ENCODE measurements at regions not wholly inside any gene's neighbourhood (a gene's known extent, or its start where the extent isn't known, plus 50 kb on each side); places are given as distances from the start of the nearest gene placed in this dataset.

DNA sequence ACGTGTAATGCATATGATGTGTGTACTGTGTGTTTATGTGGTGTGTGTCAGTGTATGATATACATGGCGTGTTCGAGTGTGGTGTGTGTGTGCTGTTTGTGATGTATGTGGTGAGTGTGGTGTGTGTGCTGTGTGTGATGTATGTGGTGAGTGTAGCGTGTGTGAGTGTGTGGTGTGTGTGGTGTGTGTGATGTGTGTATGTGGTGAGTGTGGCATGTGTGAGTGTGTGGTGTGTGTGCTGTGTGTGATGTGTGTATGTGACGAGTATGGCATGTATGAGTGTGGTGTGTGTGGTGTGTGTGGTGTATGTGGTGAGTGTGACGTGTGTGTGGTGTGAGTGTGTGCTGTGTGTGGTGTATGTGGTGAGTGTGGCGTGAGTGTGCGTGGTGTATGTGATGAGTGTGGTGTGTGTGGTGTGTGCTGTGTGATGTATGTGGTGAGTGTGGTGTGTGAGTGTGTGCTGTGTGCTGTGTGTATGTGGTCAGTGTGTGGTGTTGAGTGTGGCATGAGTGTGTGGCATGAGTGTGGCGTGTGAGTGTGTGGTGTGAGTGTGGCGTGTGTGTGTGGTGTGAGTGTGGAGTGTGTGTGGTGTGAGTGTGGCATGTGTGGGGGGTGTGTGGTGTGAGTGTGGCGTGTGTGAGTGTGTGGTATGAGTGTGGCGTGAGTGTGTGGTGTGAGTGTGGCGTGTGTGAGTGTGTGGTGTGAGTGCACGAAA lies 56.8 kb upstream of the CKS2 start:
- FAIRE-seq: peak; percentile 95
- TF ChIP-seq JUND (IDR thresholded peaks at IDR 0.05; ENCODE audit: low read length) (no peak), BCL11A (IDR thresholded peaks at IDR 0.05; ENCODE audit: low read depth in 2 of 2, low read length in 2 of 2) (no peak), FOSL1 (IDR thresholded peaks at IDR 0.05; ENCODE audit: insufficient read depth, low read depth, low read length) (no peak), HDAC6 (IDR thresholded peaks at IDR 0.05; ENCODE audit: low read depth, low read length) (no peak), CBX8 (IDR thresholded peaks at IDR 0.05; ENCODE audit: borderline replicate concordance, low read depth, low read length) (no peak), POU5F1 (IDR thresholded peaks at IDR 0.05; ENCODE audit: low read depth, low read length) (no peak), BRCA1 (IDR thresholded peaks at IDR 0.05; ENCODE audit: low read depth, low read length) (no peak), RAD21 (IDR thresholded peaks at IDR 0.05 in 1 of 2, conservative IDR thresholded peaks at IDR 0.05 in 1 of 2; ENCODE audit: low read depth in 2 of 2, low read length in 2 of 2) (no peak)
- TF ChIP-seq, protein P1, sequence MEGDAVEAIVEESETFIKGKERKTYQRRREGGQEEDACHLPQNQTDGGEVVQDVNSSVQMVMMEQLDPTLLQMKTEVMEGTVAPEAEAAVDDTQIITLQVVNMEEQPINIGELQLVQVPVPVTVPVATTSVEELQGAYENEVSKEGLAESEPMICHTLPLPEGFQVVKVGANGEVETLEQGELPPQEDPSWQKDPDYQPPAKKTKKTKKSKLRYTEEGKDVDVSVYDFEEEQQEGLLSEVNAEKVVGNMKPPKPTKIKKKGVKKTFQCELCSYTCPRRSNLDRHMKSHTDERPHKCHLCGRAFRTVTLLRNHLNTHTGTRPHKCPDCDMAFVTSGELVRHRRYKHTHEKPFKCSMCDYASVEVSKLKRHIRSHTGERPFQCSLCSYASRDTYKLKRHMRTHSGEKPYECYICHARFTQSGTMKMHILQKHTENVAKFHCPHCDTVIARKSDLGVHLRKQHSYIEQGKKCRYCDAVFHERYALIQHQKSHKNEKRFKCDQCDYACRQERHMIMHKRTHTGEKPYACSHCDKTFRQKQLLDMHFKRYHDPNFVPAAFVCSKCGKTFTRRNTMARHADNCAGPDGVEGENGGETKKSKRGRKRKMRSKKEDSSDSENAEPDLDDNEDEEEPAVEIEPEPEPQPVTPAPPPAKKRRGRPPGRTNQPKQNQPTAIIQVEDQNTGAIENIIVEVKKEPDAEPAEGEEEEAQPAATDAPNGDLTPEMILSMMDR (IDR thresholded peaks at IDR 0.05; ENCODE audit: control extremely low read depth in 1 of 3, insufficient read depth in 1 of 3, low read depth in 1 of 3, low read length in 3 of 3): no peak

More for the DNA sequence above, 56.8 kb upstream of the CKS2 start:
- Histone ChIP-seq H3K4ac (replicated peaks; ENCODE audit: insufficient read length, low read depth, low read length) (peak overlapping the region; percentile 80), H4K5ac (ENCODE audit: insufficient read length, low read depth, low read length) (no peak overlapping the region), H3K4me2 (ENCODE audit: insufficient read depth in 1 of 2, low read depth in 2 of 2, low read length in 2 of 2) (no peak overlapping the region), H3K4me3 (ENCODE audit: extremely low read depth in 1 of 4, insufficient read depth in 2 of 4, low read depth in 3 of 4, low read length in 4 of 4) (no peak overlapping the region), H3K79me2 (ENCODE audit: control insufficient read depth in 1 of 2, insufficient read depth in 2 of 2, low read length in 2 of 2) (no peaks in the 10 kb centered on the region), H3K27ac (ENCODE audit: low read depth, low read length) (no peak overlapping the region), H3K79me1 (ENCODE audit: low read depth, low read length) (no peaks in the 10 kb centered on the region), H3K23ac (ENCODE audit: insufficient read length) (peak overlapping the region; percentile 77), H3K14ac (ENCODE audit: insufficient read length) (no peak overlapping the region), H3K4me1 (replicated peaks in 1 of 4; ENCODE audit: control insufficient read depth in 3 of 4, insufficient read depth in 4 of 4, low read length in 3 of 4) (no peaks in the 10 kb centered on the region), H2BK15ac (ENCODE audit: low read length) (peak overlapping the region; percentile 32; the same call in 1 of the 2 replicates), H2BK20ac (ENCODE audit: low read length) (peak overlapping the region; percentile 0; the same call in 1 of the 2 replicates), H4K8ac (ENCODE audit: extremely low read depth, insufficient read depth, low read length) (no peak overlapping the region), H2BK12ac (ENCODE audit: low read depth, low read length) (0 out of 2 replicates have a peak overlapping the region, but pooled peaks have one; percentile 10), H4K20me1 (replicated peaks in 1 of 2; ENCODE audit: control insufficient read depth in 1 of 2, insufficient read depth in 2 of 2, low read length in 2 of 2) (peaks cover 3 to 17% of the 10 kb centered on the region in 2 experiments), H3K56ac (replicated peaks; ENCODE audit: insufficient read length, low read depth, low read length) (peak overlapping the region; percentile 100), H3K36me3 (ENCODE audit: control insufficient read depth in 2 of 4, insufficient read depth in 4 of 4, low read length in 3 of 4) (peaks cover 0 to 7% (median 0%) of the 10 kb centered on the region in 4 experiments; a peak in 1 of 8 replicates), H2BK120ac (replicated peaks; ENCODE audit: low read depth, low read length) (peak overlapping the region; percentile 18), H2AK5ac (ENCODE audit: low read depth, low read length) (peak overlapping the region; percentile 41; the same call in 1 of the 2 replicates), H2BK5ac (ENCODE audit: low read depth, low read length) (peak overlapping the region; percentile 5; the same call in 1 of the 2 replicates), H3K27me3 (replicated peaks in 1 of 4; ENCODE audit: control insufficient read depth in 3 of 4, extremely low read depth in 1 of 4, insufficient read depth in 3 of 4, low read length in 3 of 4) (no peaks in the 10 kb centered on the region; a peak in 1 of 7 replicates), H3K9ac (replicated peaks in 1 of 4; ENCODE audit: extremely low read depth in 1 of 4, low read depth in 3 of 4, low read length in 3 of 4) (peak overlapping the region in 1 of 4 experiments; percentile 53; a peak in 2 of 7 replicates), H4K91ac (replicated peaks; ENCODE audit: insufficient read length, low read length) (peak overlapping the region; percentile 68), H3K9me3 (ENCODE audit: insufficient read depth in 2 of 2, low read depth in 1 of 2, low read length in 1 of 2) (0 out of 4 replicates have a peak, but pooled peaks cover 0 to 4% of the 10 kb centered on the region in 2 experiments), H3K23me2 (ENCODE audit: low read depth, low read length) (peaks cover 18% of the 10 kb centered on the region; the same call in 1 of the 2 replicates), H3K18ac (ENCODE audit: extremely low read depth, low read length) (no peak overlapping the region), H2AFZ (ENCODE audit: low read length) (no peak overlapping the region)
- 81 to 100% methylated on average over 3 to 14 of the region's 14 CpGs for WGBS, 2 experiments (ENCODE audit: extremely low coverage in 1 of 2, insufficient coverage in 1 of 2, insufficient read length in 1 of 2, insufficient replicate concordance in 2 of 2, low coverage in 1 of 2, low lambda C conversion rate in 2 of 2, missing lambda C conversion rate in 1 of 2)
- CTCF ChIA-PET (ENCODE audit: partially characterized antibody): no interaction called here
- no peak for DNase-seq (ENCODE audit: low read depth in 1 of 2, low spot score in 2 of 2)
- POLR2A ChIA-PET (ENCODE audit: partially characterized antibody): no interaction called here

Data from H1 (cell line).